H1 (cell line): ENCODE measurements at regions not wholly inside any gene's neighbourhood (a gene's known extent, or its start where the extent isn't known, plus 50 kb on each side); places are given as distances from the start of the nearest gene placed in this dataset.

Experiments used
- EGR1 ChIP-seq: IDR thresholded peaks from 2 replicates; pipeline ENCODE4 v1.6.1; 2011; ENCODE audit warnings: low read depth, low read length, borderline replicate concordance
- EZH2 ChIP-seq: fragments of 200-600 bp; sonication (generic); IDR thresholded peaks from 2 replicates; pipeline ENCODE4 v1.7.1; 2012; ENCODE audit warnings: low read depth, mild to moderate bottlenecking, moderate library complexity, low read length, inconsistent platforms; ENCODE audit not compliant: severe bottlenecking
- POLR2AphosphoS5 ChIP-seq: IDR thresholded peaks from 2 replicates; pipeline ENCODE4 v1.6.1; 2011; ENCODE audit warnings: low read depth, low read length
- RAD21 ChIP-seq, 2 experiments: IDR thresholded peaks in 1 of 2; conservative IDR thresholded peaks in 1 of 2; 2 replicates each; pipeline ENCODE4 v1.6.1; 2011; ENCODE audit warnings: low read depth in 2 of 2, low read length in 2 of 2, improper control_type of control experiment in 1 of 2, inconsistent platforms in 1 of 2, mild to moderate bottlenecking in 1 of 2, moderate library complexity in 1 of 2
- TAF1 ChIP-seq: IDR thresholded peaks from 2 replicates; pipeline ENCODE4 v1.6.1; 2011; ENCODE audit warnings: mild to moderate bottlenecking, low read depth, low read length
- TEAD4 ChIP-seq: IDR thresholded peaks from 2 replicates; pipeline ENCODE4 v1.6.1; 2012; ENCODE audit warnings: low read depth, low read length, inconsistent platforms, mixed read lengths
- ZNF274 ChIP-seq: IDR thresholded peaks from 2 replicates; pipeline ENCODE4 v1.7.0; 2012; ENCODE audit warnings: low read length, borderline replicate concordance; ENCODE audit errors: extremely low read depth
- TF ChIP-seq, protein P1 (sequence below), 3 experiments: IDR thresholded peaks; 1 replicate in 2 of 3; 2 replicates in 1 of 3; pipeline versions ENCODE4 v1.5.1 to v1.6.1; 2011; ENCODE audit warnings: low read length in 3 of 3, mild to moderate bottlenecking in 3 of 3, inconsistent platforms in 2 of 3, low read depth in 1 of 3, moderate library complexity in 1 of 3; ENCODE audit not compliant: insufficient read depth in 1 of 3; ENCODE audit errors: control extremely low read depth in 1 of 3

DNA sequence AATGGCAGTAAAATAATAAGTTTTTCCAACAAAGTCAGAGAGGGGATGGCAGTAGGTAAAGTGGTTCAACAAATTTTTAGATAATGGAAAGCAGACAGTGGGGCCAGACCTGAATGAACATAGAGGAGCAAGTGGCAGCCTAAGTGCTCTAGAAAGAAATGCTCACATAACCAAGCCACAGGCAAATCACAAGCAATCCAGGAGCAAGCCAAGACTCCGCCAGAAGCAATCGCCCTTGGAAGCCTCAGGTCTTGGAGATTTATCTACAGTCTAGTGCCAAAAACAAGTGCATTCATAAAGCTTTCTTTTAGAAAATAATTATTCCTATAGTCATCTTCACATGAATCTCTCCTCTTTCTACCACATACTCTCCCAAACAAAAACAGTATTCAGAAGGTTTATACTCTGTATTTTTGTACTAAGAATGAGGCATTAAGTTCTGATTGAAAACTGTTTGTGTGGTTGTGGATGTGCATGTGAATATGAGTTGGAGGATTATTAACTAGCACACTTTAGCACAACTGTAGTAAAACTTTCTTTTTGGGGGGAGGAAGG lies 375.5 kb downstream of the CDH9 start:
- TF ChIP-seq TEAD4 = no peak
- TF ChIP-seq, protein P1, sequence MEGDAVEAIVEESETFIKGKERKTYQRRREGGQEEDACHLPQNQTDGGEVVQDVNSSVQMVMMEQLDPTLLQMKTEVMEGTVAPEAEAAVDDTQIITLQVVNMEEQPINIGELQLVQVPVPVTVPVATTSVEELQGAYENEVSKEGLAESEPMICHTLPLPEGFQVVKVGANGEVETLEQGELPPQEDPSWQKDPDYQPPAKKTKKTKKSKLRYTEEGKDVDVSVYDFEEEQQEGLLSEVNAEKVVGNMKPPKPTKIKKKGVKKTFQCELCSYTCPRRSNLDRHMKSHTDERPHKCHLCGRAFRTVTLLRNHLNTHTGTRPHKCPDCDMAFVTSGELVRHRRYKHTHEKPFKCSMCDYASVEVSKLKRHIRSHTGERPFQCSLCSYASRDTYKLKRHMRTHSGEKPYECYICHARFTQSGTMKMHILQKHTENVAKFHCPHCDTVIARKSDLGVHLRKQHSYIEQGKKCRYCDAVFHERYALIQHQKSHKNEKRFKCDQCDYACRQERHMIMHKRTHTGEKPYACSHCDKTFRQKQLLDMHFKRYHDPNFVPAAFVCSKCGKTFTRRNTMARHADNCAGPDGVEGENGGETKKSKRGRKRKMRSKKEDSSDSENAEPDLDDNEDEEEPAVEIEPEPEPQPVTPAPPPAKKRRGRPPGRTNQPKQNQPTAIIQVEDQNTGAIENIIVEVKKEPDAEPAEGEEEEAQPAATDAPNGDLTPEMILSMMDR (IDR thresholded peaks at IDR 0.05; ENCODE audit: control extremely low read depth in 1 of 3, insufficient read depth in 1 of 3, low read depth in 1 of 3, low read length in 3 of 3) = no peak
- no peak for TF ChIP-seq ZNF274
- no peak for TF ChIP-seq POLR2AphosphoS5
- no peak for TF ChIP-seq RAD21 (IDR thresholded peaks at IDR 0.05 in 1 of 2, conservative IDR thresholded peaks at IDR 0.05 in 1 of 2; ENCODE audit: low read depth in 2 of 2, low read length in 2 of 2)
- TF ChIP-seq EZH2 = no peak
- TF ChIP-seq TAF1 = no peak
- no peak for TF ChIP-seq EGR1
